GM23248 (cell line): ENCODE measurements at regions not wholly inside any gene's neighbourhood (a gene's known extent, or its start where the extent isn't known, plus 50 kb on each side); places are given as distances from the start of the nearest gene placed in this dataset.

Experiments
- EZH2 ChIP-seq: fragments of 200-600 bp; sonication (generic); IDR thresholded peaks from 2 replicates; pipeline ENCODE4 v1.6.1; 2018; ENCODE audit warnings: antibody characterized with exemption, mild to moderate bottlenecking; ENCODE audit not compliant: insufficient read depth, poor library complexity, severe bottlenecking
- EZH2phosphoT487 ChIP-seq: fragments of 200-600 bp; sonication (generic); IDR thresholded peaks from 2 replicates; pipeline ENCODE4 v1.6.1; 2018; ENCODE audit warnings: antibody characterized with exemption, moderate library complexity, mild to moderate bottlenecking, low read depth; ENCODE audit not compliant: insufficient read depth

GRCh38 chr5:5065472-5065871, 74.7 kb upstream of the ADAMTS16 start:
- TF ChIP-seq EZH2phosphoT487 = no peak
- TF ChIP-seq EZH2 = no peak
